ENCODE measurements at regions not wholly inside any gene's neighbourhood (a gene's known extent, or its start where the extent isn't known, plus 50 kb on each side); places are given as distances from the start of the nearest gene placed in this dataset.

- TF ChIP-seq POLR2A (IDR thresholded peaks at IDR 0.05; ENCODE audit: low read length), result no peak
- no peak for TF ChIP-seq CTCF (IDR thresholded peaks at IDR 0.05)
- no peak for TF ChIP-seq CHD2 (IDR thresholded peaks at IDR 0.05; ENCODE audit: low read length, partially characterized antibody)
- TF ChIP-seq RNF2 (IDR thresholded peaks at IDR 0.05; ENCODE audit: borderline replicate concordance, low read depth), result no peak
Observed at GRCh38 chr11:69892237-69892985, 73.2 kb upstream of the FGF3 start.

Measured in A549 (cell line).